Lung (tissue), 11 donors: ENCODE measurements at regions not wholly inside any gene's neighbourhood (a gene's known extent, or its start where the extent isn't known, plus 50 kb on each side); places are given as distances from the start of the nearest gene placed in this dataset.

Experiments
- ATAC-seq: fragments of 200-7000 bp; cut with Tn5 transposase; one replicate; pipeline ENCODE4 v1.9.1; 2020; ENCODE audit warnings: moderate number of reproducible peaks; ENCODE audit not compliant: insufficient read depth, low FRiP score
- DNase-seq, 3 donors: peaks; one replicate each; pipeline ENCODE4 v3.0.0-alpha.2; 2013 to 2017
- H3K27ac ChIP-seq, 2 donors: one replicate each; pipeline ENCODE4 v1.5.1; 2013; ENCODE audit warnings: mild to moderate bottlenecking in 2 of 2, moderate library complexity in 2 of 2, control low read depth in 1 of 2, inconsistent platforms in 1 of 2, low read depth in 1 of 2, low read length in 1 of 2
- H3K27me3 ChIP-seq, 3 donors: one replicate each; pipeline ENCODE4 v1.5.1; 2013; ENCODE audit warnings: low read length in 2 of 3; ENCODE audit not compliant: control insufficient read depth in 3 of 3, insufficient read depth in 3 of 3
- H3K36me3 ChIP-seq, 4 donors: one replicate each; pipeline ENCODE4 v1.5.1; 2013; ENCODE audit warnings: low read length in 4 of 4, mild to moderate bottlenecking in 1 of 4, moderate library complexity in 1 of 4; ENCODE audit not compliant: control insufficient read depth in 4 of 4, insufficient read depth in 4 of 4
- H3K4me1 ChIP-seq, 5 donors: one replicate each; pipeline ENCODE4 v1.5.1; 2013; ENCODE audit warnings: low read length in 5 of 5, mild to moderate bottlenecking in 2 of 5, moderate library complexity in 1 of 5; ENCODE audit not compliant: control insufficient read depth in 5 of 5, insufficient read depth in 5 of 5
- H3K4me3 ChIP-seq: one replicate; pipeline ENCODE4 v1.5.1; 2013; ENCODE audit warnings: mild to moderate bottlenecking, control low read depth, moderate library complexity
- H3K9ac ChIP-seq, 2 donors: one replicate each; pipeline ENCODE4 v1.5.1; 2013; ENCODE audit warnings: low read length in 2 of 2, control low read depth in 1 of 2; ENCODE audit not compliant: insufficient read depth in 1 of 2
- H3K9me3 ChIP-seq, 4 donors: one replicate each; pipeline ENCODE4 v1.5.1; 2013; ENCODE audit warnings: low read length in 3 of 4, mild to moderate bottlenecking in 1 of 4, moderate library complexity in 1 of 4; ENCODE audit not compliant: control insufficient read depth in 4 of 4, insufficient read depth in 3 of 4
- CTCF ChIP-seq: IDR thresholded peaks from 2 replicates; pipeline ENCODE4 v1.5.1; 2012; ENCODE audit warnings: mild to moderate bottlenecking; ENCODE audit errors: control extremely low read depth, extremely low read depth
- WGBS, 2 donors: extraction: QIAGEN DNeasy Blood & Tissue Kit; methylation state at CpG; one replicate each; pipeline ENCODE4 v1.1.7; 2013; 5-methylcytosine and 5-hydroxymethylcytosine counted together
- donor health status: control.
- donor health status: control.
- donor health status: Bipolar disorder and iron deficiency.
- donor health status: healthy.
- donor health status: DM: yes; HTN: yes; CAD: no.

- whole genome bisulfite sequencing, 2 donors, result 94 to 95% methylated on average over 3 of the region's 3 CpGs
- peaks cover 0 to 7% (median 2%) of the 10 kb centered on the region in 4 donors for H3K9me3 ChIP-seq
- H3K27ac ChIP-seq, result no peak overlapping the region
- DNase-seq (no peak), ATAC-seq (no peak)
- H3K27me3 ChIP-seq, result no peaks in the 10 kb centered on the region
- H3K36me3 ChIP-seq, result no peaks in the 10 kb centered on the region
- no peak overlapping the region for H3K4me3 ChIP-seq
- no peak overlapping the region for H3K9ac ChIP-seq
- no peak for TF ChIP-seq CTCF
- no peaks in the 10 kb centered on the region for H3K4me1 ChIP-seq
Measured at GRCh38 chr3:34703053-34703452, 904.6 kb downstream of the PDCD6IP start.

GRCh38 chr3:34724916-34725499 lies 914.3 kb upstream of the ARPP21 start:
- Histone ChIP-seq H3K4me3 (no peak overlapping the region), H3K36me3 (no peaks in the 10 kb centered on the region), H3K4me1 (no peaks in the 10 kb centered on the region), H3K27ac (no peak overlapping the region), H3K27me3 (no peaks in the 10 kb centered on the region), H3K9me3 (no peaks in the 10 kb centered on the region), H3K9ac (no peak overlapping the region)
- no peak for TF ChIP-seq CTCF
- 64 to 78% methylated on average over 3 of the region's 3 CpGs for WGBS, 2 donors
- ATAC-seq, result no peak
- DNase-seq, result no peak

- Histone ChIP-seq H3K27me3 (no peaks in the 10 kb centered on the region), H3K4me3 (no peak overlapping the region)
- WGBS, 2 donors, result 59 to 72% methylated on average over 2 of the region's 2 CpGs
Measured at GRCh38 chr3:34725774-34726173, 913.6 kb upstream of the ARPP21 start.

More at GRCh38 chr3:34725774-34726173, 913.6 kb upstream of the ARPP21 start:
- TF ChIP-seq CTCF, result no peak
- Histone ChIP-seq H3K36me3 (no peaks in the 10 kb centered on the region), H3K9ac (no peak overlapping the region), H3K4me1 (no peaks in the 10 kb centered on the region), H3K27ac (no peak overlapping the region), H3K9me3 (no peaks in the 10 kb centered on the region)
- DNase-seq, result no peak
- ATAC-seq, result no peak
